ENCODE measurements at regions not wholly inside any gene's neighbourhood (a gene's known extent, or its start where the extent isn't known, plus 50 kb on each side); places are given as distances from the start of the nearest gene placed in this dataset.

- TF ChIP-seq CTCF (IDR thresholded peaks at IDR 0.05; ENCODE audit: borderline replicate concordance): no peak
- intact Hi-C loops (cut with micrococcal nuclease): no loop called here
- Histone ChIP-seq H3K27ac (replicated peaks) (no peak overlapping the region), H3K36me3 (no peaks in the 10 kb centered on the region), H3K4me1 (no peaks in the 10 kb centered on the region), H3K27me3 (ENCODE audit: low read depth) (no peaks in the 10 kb centered on the region), H3K4me3 (no peak overlapping the region), H3K9me3 (replicated peaks) (no peaks in the 10 kb centered on the region)
- DNase-seq: no peak
Observed at GRCh38 chr1:98386675-98387440, 274.7 kb upstream of the SNX7 start.

DNA sequence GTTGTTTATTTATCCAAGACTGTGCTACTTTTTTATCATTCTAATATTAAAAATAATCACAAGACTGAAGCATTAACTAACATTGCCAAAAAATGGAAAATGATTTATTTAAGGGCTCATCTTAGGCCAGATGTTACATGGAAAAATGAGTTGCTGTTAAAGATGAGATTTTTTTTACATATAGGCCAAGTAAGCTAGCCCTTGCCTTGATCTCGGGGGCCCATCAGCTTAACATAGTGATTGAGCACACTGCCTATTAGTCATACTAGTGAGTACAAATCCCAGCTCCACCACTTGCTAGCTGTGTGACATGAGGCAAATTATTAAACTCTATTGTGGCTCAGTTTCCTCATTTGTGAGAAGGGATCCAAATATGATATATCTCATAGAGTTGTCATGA lies 275.9 kb upstream of the SNX7 start:
- H3K27ac ChIP-seq (replicated peaks): no peak overlapping the region
- no peaks in the 10 kb centered on the region for H3K36me3 ChIP-seq
- H3K4me1 ChIP-seq: no peaks in the 10 kb centered on the region
- no peak for DNase-seq
- H3K27me3 ChIP-seq (ENCODE audit: low read depth): no peaks in the 10 kb centered on the region
- intact Hi-C loops (cut with micrococcal nuclease): no loop called here
- H3K4me3 ChIP-seq: no peak overlapping the region
- H3K9me3 ChIP-seq (replicated peaks): no peaks in the 10 kb centered on the region
- TF ChIP-seq CTCF (IDR thresholded peaks at IDR 0.05; ENCODE audit: borderline replicate concordance): no peak

- TF ChIP-seq CTCF (IDR thresholded peaks at IDR 0.05; ENCODE audit: borderline replicate concordance): no peak
- Histone ChIP-seq H3K36me3 (no peaks in the 10 kb centered on the region), H3K27me3 (ENCODE audit: low read depth) (no peaks in the 10 kb centered on the region), H3K9me3 (replicated peaks) (no peaks in the 10 kb centered on the region), H3K27ac (replicated peaks) (no peak overlapping the region), H3K4me3 (no peak overlapping the region), H3K4me1 (no peaks in the 10 kb centered on the region)
- DNase-seq: no peak
- intact Hi-C loops (cut with micrococcal nuclease): no loop called here
Observed at GRCh38 chr1:98384461-98385141, 276.9 kb upstream of the SNX7 start.

- no peaks in the 10 kb centered on the region for H3K9me3 ChIP-seq (replicated peaks)
- no peak overlapping the region for H3K27ac ChIP-seq (replicated peaks)
- H3K27me3 ChIP-seq (ENCODE audit: low read depth): no peaks in the 10 kb centered on the region
- no peaks in the 10 kb centered on the region for H3K4me1 ChIP-seq
- intact Hi-C loops (cut with micrococcal nuclease): no loop called here
- TF ChIP-seq CTCF (IDR thresholded peaks at IDR 0.05; ENCODE audit: borderline replicate concordance): no peak
- no peak overlapping the region for H3K4me3 ChIP-seq
- DNase-seq: no peak
- no peaks in the 10 kb centered on the region for H3K36me3 ChIP-seq
Observed at GRCh38 chr1:98382986-98383740, 278.4 kb upstream of the SNX7 start.

- Histone ChIP-seq H3K4me1 (no peaks in the 10 kb centered on the region), H3K4me3 (no peak overlapping the region), H3K27me3 (ENCODE audit: low read depth) (no peaks in the 10 kb centered on the region), H3K36me3 (no peaks in the 10 kb centered on the region), H3K27ac (replicated peaks) (no peak overlapping the region), H3K9me3 (replicated peaks) (no peaks in the 10 kb centered on the region)
- intact Hi-C loops (cut with micrococcal nuclease): no loop called here
- no peak for DNase-seq
- no peak for TF ChIP-seq CTCF (IDR thresholded peaks at IDR 0.05; ENCODE audit: borderline replicate concordance)
Observed at GRCh38 chr1:98382586-98382985, 278.9 kb upstream of the SNX7 start.

Data from left ventricle myocardium inferior (tissue), 1 donor.